Right atrium auricular region (tissue), 2 donors: ENCODE measurements at regions not wholly inside any gene's neighbourhood (a gene's known extent, or its start where the extent isn't known, plus 50 kb on each side); places are given as distances from the start of the nearest gene placed in this dataset.

ENCODE experiments used
- DNase-seq: peaks from one replicate; pipeline ENCODE4 v3.0.0-alpha.2; 2019; ENCODE audit warnings: low spot score
- H3K27ac ChIP-seq, 2 donors: fragments of 200-600 bp; sonication (generic); 1 replicate in 1 of 2; 2 replicates in 1 of 2; pipeline ENCODE4 v1.5.1; 2016 to 2019
- H3K27me3 ChIP-seq, 2 donors: fragments of 200-600 bp; sonication (generic); one replicate each; pipeline versions ENCODE4 v1.5.1 to v1.6.0; 2017 to 2019
- H3K36me3 ChIP-seq: fragments of 200-600 bp; sonication (generic); one replicate; pipeline ENCODE4 v1.5.1; 2016
- H3K4me1 ChIP-seq, 2 donors: fragments of 200-600 bp; sonication (generic); one replicate each; pipeline versions ENCODE4 v1.5.1 to v1.6.0; 2017 to 2019
- H3K4me3 ChIP-seq, 2 donors: fragments of 200-600 bp; sonication (generic); 1 replicate in 1 of 2; 2 replicates in 1 of 2; pipeline ENCODE4 v1.5.1; 2017 to 2019; ENCODE audit warnings: mild to moderate bottlenecking in 1 of 2, moderate library complexity in 1 of 2
- H3K9me3 ChIP-seq, 2 donors: fragments of 200-600 bp; sonication (generic); one replicate each; pipeline ENCODE4 v1.5.1; 2019
- TF ChIP-seq, protein P1 (sequence below), 2 donors: fragments of 200-600 bp; sonication (generic); IDR thresholded peaks; one replicate each; pipeline ENCODE4 v1.5.1; 2019; ENCODE audit warnings: antibody characterized with exemption in 2 of 2

GRCh38 chr3:6035626-6036025 is 825.3 kb upstream of the GRM7 start:
- no peaks in the 10 kb centered on the region for H3K9me3 ChIP-seq
- H3K36me3 ChIP-seq: no peaks in the 10 kb centered on the region
- H3K4me1 ChIP-seq: no peaks in the 10 kb centered on the region
- no peak for DNase-seq
- H3K27ac ChIP-seq: no peak overlapping the region
- TF ChIP-seq, protein P1, sequence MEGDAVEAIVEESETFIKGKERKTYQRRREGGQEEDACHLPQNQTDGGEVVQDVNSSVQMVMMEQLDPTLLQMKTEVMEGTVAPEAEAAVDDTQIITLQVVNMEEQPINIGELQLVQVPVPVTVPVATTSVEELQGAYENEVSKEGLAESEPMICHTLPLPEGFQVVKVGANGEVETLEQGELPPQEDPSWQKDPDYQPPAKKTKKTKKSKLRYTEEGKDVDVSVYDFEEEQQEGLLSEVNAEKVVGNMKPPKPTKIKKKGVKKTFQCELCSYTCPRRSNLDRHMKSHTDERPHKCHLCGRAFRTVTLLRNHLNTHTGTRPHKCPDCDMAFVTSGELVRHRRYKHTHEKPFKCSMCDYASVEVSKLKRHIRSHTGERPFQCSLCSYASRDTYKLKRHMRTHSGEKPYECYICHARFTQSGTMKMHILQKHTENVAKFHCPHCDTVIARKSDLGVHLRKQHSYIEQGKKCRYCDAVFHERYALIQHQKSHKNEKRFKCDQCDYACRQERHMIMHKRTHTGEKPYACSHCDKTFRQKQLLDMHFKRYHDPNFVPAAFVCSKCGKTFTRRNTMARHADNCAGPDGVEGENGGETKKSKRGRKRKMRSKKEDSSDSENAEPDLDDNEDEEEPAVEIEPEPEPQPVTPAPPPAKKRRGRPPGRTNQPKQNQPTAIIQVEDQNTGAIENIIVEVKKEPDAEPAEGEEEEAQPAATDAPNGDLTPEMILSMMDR (IDR thresholded peaks at IDR 0.05): no peak
- no peak overlapping the region for H3K4me3 ChIP-seq
- no peaks in the 10 kb centered on the region for H3K27me3 ChIP-seq

DNA sequence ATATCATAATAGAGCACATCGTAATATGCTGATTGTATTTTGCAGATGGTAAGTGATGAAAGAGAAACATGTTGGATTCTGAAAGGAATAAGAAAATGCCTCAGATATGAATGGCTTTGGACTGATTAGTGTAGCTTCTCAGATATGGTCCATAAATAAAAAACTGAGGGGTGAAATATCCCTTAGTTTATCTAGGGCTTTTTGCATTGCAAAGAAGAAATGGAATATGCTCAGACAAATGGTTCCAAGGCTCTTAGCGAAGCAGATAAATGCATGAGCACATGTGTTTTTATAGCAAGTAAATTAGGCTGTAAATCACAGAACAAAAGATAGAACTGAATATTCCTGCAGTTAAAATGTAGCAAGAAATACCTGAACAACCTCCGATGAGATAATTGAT is 820.9 kb upstream of the GRM7 start:
- Histone ChIP-seq H3K27ac (no peak overlapping the region), H3K4me3 (no peak overlapping the region), H3K9me3 (no peaks in the 10 kb centered on the region), H3K36me3 (no peaks in the 10 kb centered on the region), H3K27me3 (no peaks in the 10 kb centered on the region), H3K4me1 (no peaks in the 10 kb centered on the region)
- DNase-seq: no peak
- TF ChIP-seq, protein P1 (IDR thresholded peaks at IDR 0.05): no peak

GRCh38 chr3:6041894-6042293 is 819.0 kb upstream of the GRM7 start:
- TF ChIP-seq, protein P1 (IDR thresholded peaks at IDR 0.05): no peak
- H3K4me1 ChIP-seq: no peaks in the 10 kb centered on the region
- no peaks in the 10 kb centered on the region for H3K27me3 ChIP-seq
- no peaks in the 10 kb centered on the region for H3K36me3 ChIP-seq
- H3K27ac ChIP-seq: no peak overlapping the region
- DNase-seq: no peak
- no peak overlapping the region for H3K4me3 ChIP-seq
- H3K9me3 ChIP-seq: peaks cover 0 to 5% of the 10 kb centered on the region in 2 donors

- TF ChIP-seq, protein P1 (IDR thresholded peaks at IDR 0.05): no peak
- H3K4me1 ChIP-seq: no peaks in the 10 kb centered on the region
- no peak overlapping the region for H3K27ac ChIP-seq
- no peak overlapping the region for H3K4me3 ChIP-seq
- DNase-seq: no peak
- H3K9me3 ChIP-seq: peaks cover 0 to 30% of the 10 kb centered on the region in 2 donors
- H3K27me3 ChIP-seq: no peaks in the 10 kb centered on the region
- no peaks in the 10 kb centered on the region for H3K36me3 ChIP-seq
These were observed 813.9 kb upstream of the GRM7 start for GRCh38 chr3:6047016-6047415.

DNA sequence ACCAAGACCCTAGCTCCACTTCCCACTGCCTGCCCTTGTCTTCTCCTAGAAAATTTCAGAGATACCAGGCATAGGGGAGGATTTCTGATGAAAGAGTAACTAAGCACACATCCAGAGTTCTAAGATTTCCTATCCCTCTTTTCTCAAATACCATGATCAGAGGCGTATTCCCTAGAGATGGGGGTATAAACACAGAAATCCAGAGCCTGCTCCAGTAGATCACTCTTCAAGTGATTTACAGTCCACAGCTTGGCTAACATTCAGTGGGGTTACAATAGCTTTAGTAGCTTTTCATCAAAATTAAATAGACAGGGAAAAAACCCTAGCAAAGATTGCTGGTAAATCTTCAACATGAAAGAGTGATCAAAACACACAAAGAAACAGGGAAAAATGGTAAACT is 800.7 kb upstream of the GRM7 start:
- Histone ChIP-seq H3K9me3 (no peaks in the 10 kb centered on the region), H3K27me3 (no peaks in the 10 kb centered on the region), H3K4me3 (no peak overlapping the region), H3K27ac (no peak overlapping the region), H3K4me1 (no peaks in the 10 kb centered on the region), H3K36me3 (no peaks in the 10 kb centered on the region)
- DNase-seq: no peak
- TF ChIP-seq, protein P1 (IDR thresholded peaks at IDR 0.05): no peak
